HEK293 (cell line): ENCODE measurements at regions not wholly inside any gene's neighbourhood (a gene's known extent, or its start where the extent isn't known, plus 50 kb on each side); places are given as distances from the start of the nearest gene placed in this dataset.

Source experiments
- CTCF ChIA-PET: fragments of 350-600 bp; formaldehyde crosslinking; extraction: SDS; loops from one replicate; lab custom pipeline; 2021; ENCODE audit warnings: antibody characterized with exemption; lab: Yijun Ruan, JAX
- POLR2A ChIA-PET: fragments of 300-600 bp; formaldehyde crosslinking; extraction: SDS; loops from one replicate; lab custom pipeline; 2020; ENCODE audit warnings: antibody characterized with exemption, inconsistent platforms; lab: Yijun Ruan, JAX
- H3K27ac ChIP-seq: fragments of 200-500 bp; sonication (Bioruptor generic); 2 replicates; pipeline ENCODE4 v1.5.1; 2014; ENCODE audit warnings: low read depth, low read length, control low read depth, inconsistent platforms; ENCODE audit errors: extremely low read depth
- H3K36me3 ChIP-seq, 2 experiments: fragments of 200-500 bp in 1 of 2; sonication (Bioruptor generic) in 1 of 2; 1 replicate in 1 of 2; 2 replicates in 1 of 2; pipeline ENCODE4 v1.5.1; 2014 to 2017; ENCODE audit warnings: inconsistent platforms in 2 of 2, low read length in 2 of 2; ENCODE audit not compliant: control insufficient read depth in 2 of 2, insufficient read depth in 1 of 2
- H3K4me1 ChIP-seq: fragments of 200-500 bp; sonication (Bioruptor generic); 2 replicates; pipeline ENCODE4 v1.5.1; 2014; ENCODE audit warnings: mild to moderate bottlenecking, low read length, inconsistent platforms; ENCODE audit not compliant: control insufficient read depth, insufficient read depth
- H3K4me3 ChIP-seq: 2 replicates; pipeline ENCODE4 v1.5.1; 2011; ENCODE audit warnings: low read depth, mild to moderate bottlenecking, control low read depth, low read length, moderate library complexity
- H3K9me3 ChIP-seq: fragments of 200-500 bp; sonication (Bioruptor generic); 2 replicates; pipeline ENCODE4 v1.5.1; 2014; ENCODE audit warnings: low read depth, low read length, inconsistent platforms; ENCODE audit not compliant: control insufficient read depth, insufficient read depth
- GLI4 ChIP-seq: fragments of 450-650 bp; formaldehyde crosslinking; IDR thresholded peaks from 2 replicates; pipeline ENCODE4 v1.5.1; 2016; ENCODE audit warnings: missing biosample characterization, missing genetic modification characterization
- HIC1 ChIP-seq: fragments of 450-650 bp; formaldehyde crosslinking; IDR thresholded peaks from 2 replicates; pipeline ENCODE4 v1.5.1; 2016; ENCODE audit warnings: missing biosample characterization, missing genetic modification characterization
- IKZF3 ChIP-seq: fragments of 450-650 bp; IDR thresholded peaks from 2 replicates; pipeline ENCODE4 v1.5.0; 2018; ENCODE audit warnings: missing biosample characterization, mild to moderate bottlenecking, missing genetic modification characterization, moderate library complexity
- KLF10 ChIP-seq: fragments of 450-650 bp; IDR thresholded peaks from 2 replicates; pipeline ENCODE4 v1.5.1; 2018; ENCODE audit warnings: missing biosample characterization, mild to moderate bottlenecking, missing genetic modification characterization
- MEIS1 ChIP-seq: sonication (generic); formaldehyde crosslinking; IDR thresholded peaks from 2 replicates; pipeline ENCODE4 v1.8.1; 2022; ENCODE audit warnings: missing genetic modification reagents, mild to moderate bottlenecking, borderline replicate concordance
- SP7 ChIP-seq: fragments of 450-650 bp; formaldehyde crosslinking; IDR thresholded peaks from 2 replicates; pipeline ENCODE4 v1.5.1; 2016; ENCODE audit warnings: missing biosample characterization, missing genetic modification characterization
- WT1 ChIP-seq: fragments of 450-650 bp; formaldehyde crosslinking; IDR thresholded peaks from 2 replicates; pipeline ENCODE4 v1.5.1; 2016; ENCODE audit warnings: missing biosample characterization, missing genetic modification characterization
- ZBTB8A ChIP-seq: fragments of 450-650 bp; formaldehyde crosslinking; IDR thresholded peaks from 2 replicates; pipeline ENCODE4 v1.5.1; 2016; ENCODE audit warnings: missing biosample characterization, missing genetic modification characterization
- ZNF155 ChIP-seq: fragments of 450-650 bp; formaldehyde crosslinking; IDR thresholded peaks from 2 replicates; pipeline ENCODE4 v1.5.1; 2016; ENCODE audit warnings: missing biosample characterization, missing genetic modification characterization
- ZNF19 ChIP-seq: fragments of 450-650 bp; formaldehyde crosslinking; IDR thresholded peaks from 2 replicates; pipeline ENCODE4; 2016; ENCODE audit warnings: missing biosample characterization, missing genetic modification characterization, low read depth
- ZNF202 ChIP-seq: fragments of 450-650 bp; formaldehyde crosslinking; IDR thresholded peaks from 2 replicates; pipeline ENCODE4 v1.5.1; 2016; ENCODE audit warnings: missing biosample characterization, missing genetic modification characterization, borderline replicate concordance
- ZNF280D ChIP-seq: fragments of 450-650 bp; formaldehyde crosslinking; IDR thresholded peaks from 2 replicates; pipeline ENCODE4 v1.5.1; 2016; ENCODE audit warnings: missing biosample characterization, missing genetic modification characterization
- ZNF324 ChIP-seq: fragments of 450-650 bp; formaldehyde crosslinking; IDR thresholded peaks from 2 replicates; pipeline ENCODE4 v1.5.1; 2016; ENCODE audit warnings: missing biosample characterization, missing genetic modification characterization
- ZNF521 ChIP-seq: fragments of 450-650 bp; formaldehyde crosslinking; IDR thresholded peaks from 2 replicates; pipeline ENCODE4 v1.5.1; 2017; ENCODE audit warnings: missing biosample characterization, mild to moderate bottlenecking, missing genetic modification characterization
- ZNF549 ChIP-seq: fragments of 450-650 bp; IDR thresholded peaks from 2 replicates; pipeline ENCODE4 v1.5.1; 2018; ENCODE audit warnings: missing biosample characterization, missing genetic modification characterization, mild to moderate bottlenecking, inconsistent platforms, moderate library complexity
- ZNF555 ChIP-seq: fragments of 450-650 bp; formaldehyde crosslinking; conservative IDR thresholded peaks from 2 replicates; pipeline ENCODE4 v1.5.1; 2017; ENCODE audit warnings: missing biosample characterization, mild to moderate bottlenecking, missing genetic modification characterization, inconsistent platforms
- ZNF571 ChIP-seq: fragments of 450-650 bp; formaldehyde crosslinking; IDR thresholded peaks from 2 replicates; pipeline ENCODE4 v1.5.0; 2017; ENCODE audit warnings: missing biosample characterization, missing genetic modification characterization
- ZNF658 ChIP-seq: fragments of 450-650 bp; formaldehyde crosslinking; IDR thresholded peaks from 2 replicates; pipeline ENCODE4; 2016; ENCODE audit warnings: missing biosample characterization, missing genetic modification characterization
- ZNF660 ChIP-seq: fragments of 450-650 bp; IDR thresholded peaks from 2 replicates; pipeline ENCODE4 v1.5.1; 2018; ENCODE audit warnings: missing biosample characterization, mild to moderate bottlenecking, missing genetic modification characterization
- ZNF701 ChIP-seq: fragments of 450-650 bp; formaldehyde crosslinking; IDR thresholded peaks from 2 replicates; pipeline ENCODE4 v1.5.1; 2016; ENCODE audit warnings: missing biosample characterization, missing genetic modification characterization
- ZNF843 ChIP-seq: fragments of 450-650 bp; formaldehyde crosslinking; IDR thresholded peaks from 2 replicates; pipeline ENCODE4 v1.5.1; 2016; ENCODE audit warnings: missing biosample characterization, missing genetic modification characterization
- ZSCAN16 ChIP-seq: fragments of 450-650 bp; formaldehyde crosslinking; IDR thresholded peaks from 2 replicates; pipeline ENCODE4 v1.5.1; 2016; ENCODE audit warnings: missing biosample characterization, missing genetic modification characterization
- ZSCAN4 ChIP-seq: fragments of 450-650 bp; formaldehyde crosslinking; IDR thresholded peaks from 2 replicates; pipeline ENCODE4 v1.5.1; 2017; ENCODE audit warnings: missing biosample characterization, missing genetic modification characterization
- TF ChIP-seq, protein P1 (sequence below): fragments of 450-650 bp; formaldehyde crosslinking; IDR thresholded peaks from 2 replicates; pipeline ENCODE4 v1.5.1; 2016; ENCODE audit warnings: missing biosample characterization, missing genetic modification characterization
- TF ChIP-seq, protein P2 (sequence below): fragments of 450-650 bp; formaldehyde crosslinking; IDR thresholded peaks from 2 replicates; pipeline ENCODE4 v1.5.1; 2017; ENCODE audit warnings: missing biosample characterization, missing genetic modification characterization

DNA sequence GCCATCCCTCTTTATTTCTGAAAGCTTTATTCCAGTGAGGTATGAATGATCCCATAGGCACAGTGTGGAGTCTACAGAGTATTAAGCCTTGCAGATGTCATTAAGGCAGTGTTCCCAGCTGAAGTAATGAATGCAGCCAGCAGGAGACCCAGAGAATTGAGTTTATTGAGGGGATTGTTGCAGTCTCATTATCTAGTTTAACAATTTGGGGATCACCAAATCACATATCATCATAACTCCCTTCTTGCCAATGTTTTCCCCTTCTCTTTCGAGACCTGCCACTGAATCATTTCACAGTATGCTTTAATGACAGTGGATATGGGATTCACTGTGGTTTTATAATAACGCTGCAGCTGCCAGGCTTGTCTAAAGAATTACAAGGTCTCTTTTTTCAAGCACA, 249.3 kb upstream of the FSHR start:
- ChIA-PET POLR2A (no interaction called here), CTCF (no interaction called here)
- TF ChIP-seq ZSCAN16 (tag by site-specific recombination) (no peak), ZNF658 (tag by site-specific recombination) (no peak), ZNF324 (tag by site-specific recombination) (no peak), HIC1 (tag by site-specific recombination) (no peak), ZBTB8A (no peak), ZNF202 (tag by site-specific recombination) (no peak), WT1 (tag by site-specific recombination) (no peak), ZNF521 (no peak), ZNF843 (tag by site-specific recombination) (no peak), ZNF701 (no peak), ZNF19 (tag by site-specific recombination) (no peak), ZNF280D (tag by site-specific recombination) (no peak), ZNF571 (tag by site-specific recombination) (no peak), ZNF549 (tag by site-specific recombination) (no peak), ZSCAN4 (tag by site-specific recombination) (no peak), SP7 (tag by site-specific recombination) (no peak)
- H3K4me3 ChIP-seq: no peak overlapping the region
- H3K4me1 ChIP-seq: no peaks in the 10 kb centered on the region
- no peaks in the 10 kb centered on the region for H3K36me3 ChIP-seq
- no peaks in the 10 kb centered on the region for H3K9me3 ChIP-seq
- H3K27ac ChIP-seq: no peak overlapping the region

DNA sequence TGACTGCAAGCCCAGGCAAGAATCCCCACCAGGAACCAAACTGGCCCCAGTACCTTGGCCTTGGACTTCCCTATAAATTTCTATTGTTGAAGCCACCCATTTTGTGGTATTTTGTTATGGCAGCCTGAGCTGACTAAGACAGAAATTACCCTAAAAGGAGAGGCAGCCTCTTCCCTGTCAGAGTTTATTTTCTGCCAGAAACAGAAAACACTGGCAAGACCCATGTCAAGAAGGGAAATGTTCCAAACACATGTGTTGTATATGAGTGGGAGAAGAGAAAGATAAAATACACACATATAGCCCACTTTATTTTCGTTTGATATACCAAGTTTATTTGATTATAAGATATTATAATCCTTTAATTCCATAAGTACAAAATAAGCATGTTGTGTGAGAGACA, 225.1 kb upstream of the FSHR start:
- no peak for TF ChIP-seq MEIS1 (CRISPR knock-in tag)
- TF ChIP-seq ZNF660 (tag by site-specific recombination): no peak
- TF ChIP-seq GLI4 (tag by site-specific recombination): no peak
- TF ChIP-seq, protein P1, sequence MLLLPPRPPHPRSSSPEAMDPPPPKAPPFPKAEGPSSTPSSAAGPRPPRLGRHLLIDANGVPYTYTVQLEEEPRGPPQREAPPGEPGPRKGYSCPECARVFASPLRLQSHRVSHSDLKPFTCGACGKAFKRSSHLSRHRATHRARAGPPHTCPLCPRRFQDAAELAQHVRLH (tag by site-specific recombination): no peak
- TF ChIP-seq ZNF155 (tag by site-specific recombination): no peak
- TF ChIP-seq KLF10 (tag by site-specific recombination): no peak
- TF ChIP-seq IKZF3 (tag by site-specific recombination): no peak
- TF ChIP-seq, protein P2, sequence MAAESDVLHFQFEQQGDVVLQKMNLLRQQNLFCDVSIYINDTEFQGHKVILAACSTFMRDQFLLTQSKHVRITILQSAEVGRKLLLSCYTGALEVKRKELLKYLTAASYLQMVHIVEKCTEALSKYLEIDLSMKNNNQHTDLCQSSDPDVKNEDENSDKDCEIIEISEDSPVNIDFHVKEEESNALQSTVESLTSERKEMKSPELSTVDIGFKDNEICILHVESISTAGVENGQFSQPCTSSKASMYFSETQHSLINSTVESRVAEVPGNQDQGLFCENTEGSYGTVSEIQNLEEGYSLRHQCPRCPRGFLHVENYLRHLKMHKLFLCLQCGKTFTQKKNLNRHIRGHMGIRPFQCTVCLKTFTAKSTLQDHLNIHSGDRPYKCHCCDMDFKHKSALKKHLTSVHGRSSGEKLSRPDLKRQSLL: no peak
- TF ChIP-seq ZNF555: no peak
- H3K9me3 ChIP-seq: no peaks in the 10 kb centered on the region
- ChIA-PET POLR2A (no interaction called here), CTCF (no interaction called here)
- H3K36me3 ChIP-seq: no peaks in the 10 kb centered on the region
- H3K4me3 ChIP-seq: no peak overlapping the region
- H3K27ac ChIP-seq: no peak overlapping the region
- no peaks in the 10 kb centered on the region for H3K4me1 ChIP-seq
